GM21367 (cell line): ENCODE measurements at regions not wholly inside any gene's neighbourhood (a gene's known extent, or its start where the extent isn't known, plus 50 kb on each side); places are given as distances from the start of the nearest gene placed in this dataset.
"Not testable (repeated sequence)": the region's sequence is repeated elsewhere in the genome, so short reads cannot be mapped to it uniquely, and the experiment has no call there.

Experiments used
- ATAC-seq: cut with Tn5 transposase; IDR thresholded peaks from one replicate; pipeline ENCODE4 v1.9.1; 2021; ENCODE audit not compliant: unreplicated experiment

- no peak for ATAC-seq
Observed at GRCh38 chr3:132084982-132085381, 50.2 kb upstream of the CPNE4 start.

DNA sequence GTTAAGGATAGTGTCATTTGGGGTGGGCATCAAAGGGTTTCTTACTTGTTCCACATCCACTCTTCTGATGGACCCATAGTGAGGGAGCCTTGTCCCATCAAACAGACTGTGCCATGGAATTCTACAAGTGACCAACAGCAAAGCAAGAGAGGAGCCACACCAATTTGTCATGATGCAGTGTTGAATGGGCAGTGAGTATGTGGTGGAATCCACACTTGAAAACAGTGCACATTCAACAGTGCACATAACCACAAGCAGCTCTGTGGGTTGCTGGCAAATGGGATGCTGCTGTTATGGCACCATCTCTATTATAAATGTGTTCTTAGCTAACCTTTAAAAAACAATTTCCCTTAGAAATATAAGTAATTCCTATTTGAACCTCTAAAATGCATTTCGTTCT lies 52.5 kb upstream of the CPNE4 start:
- ATAC-seq: no peak

- no peak for ATAC-seq
Observed at GRCh38 chr3:132088291-132088690, 53.5 kb upstream of the CPNE4 start.

- ATAC-seq: no peak
Observed at GRCh38 chr3:132090921-132091320, 56.1 kb upstream of the CPNE4 start.

DNA sequence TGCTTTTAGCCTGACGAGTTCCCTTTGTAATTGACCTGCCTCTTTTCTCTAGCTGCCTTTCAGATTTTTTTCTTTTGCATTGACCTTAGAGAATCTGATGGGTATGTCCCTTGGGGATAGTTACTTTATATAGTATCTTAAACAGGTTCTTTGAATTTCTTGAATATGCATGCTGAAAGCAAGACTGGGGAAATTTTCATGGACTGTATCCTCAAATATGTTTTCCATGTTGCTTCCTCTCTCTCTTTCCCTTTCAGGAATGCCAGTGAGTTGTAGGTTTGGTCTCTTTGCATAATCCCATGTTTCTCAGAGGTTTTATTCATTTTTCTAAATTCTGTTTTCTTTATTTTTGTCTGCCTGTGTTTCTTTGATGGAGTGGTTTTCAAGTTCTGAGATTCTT lies 81.8 kb upstream of the CPNE4 start:
- ATAC-seq: no peak

- ATAC-seq: no peak
Observed at GRCh38 chr3:132117642-132118041, 82.8 kb upstream of the CPNE4 start.

DNA sequence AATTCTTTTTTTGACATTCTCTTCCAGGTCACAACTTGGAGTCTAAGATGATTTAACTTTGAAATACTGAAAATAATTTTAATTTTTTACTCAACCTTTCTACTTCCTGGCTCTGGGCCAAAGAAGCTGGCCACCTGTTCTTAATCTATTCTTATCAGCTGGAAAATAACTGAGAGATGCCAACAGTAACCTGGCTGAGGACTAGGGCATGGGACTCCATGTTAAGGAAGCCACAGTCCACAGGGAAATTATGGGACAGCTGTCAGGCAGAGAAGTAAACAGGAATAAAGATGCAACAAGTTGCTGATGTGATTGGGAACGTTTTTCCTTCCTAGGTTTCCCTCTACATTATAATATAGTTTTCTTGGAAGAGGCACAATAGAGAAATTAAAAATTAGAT lies 84.7 kb upstream of the CPNE4 start:
- no peak for ATAC-seq

DNA sequence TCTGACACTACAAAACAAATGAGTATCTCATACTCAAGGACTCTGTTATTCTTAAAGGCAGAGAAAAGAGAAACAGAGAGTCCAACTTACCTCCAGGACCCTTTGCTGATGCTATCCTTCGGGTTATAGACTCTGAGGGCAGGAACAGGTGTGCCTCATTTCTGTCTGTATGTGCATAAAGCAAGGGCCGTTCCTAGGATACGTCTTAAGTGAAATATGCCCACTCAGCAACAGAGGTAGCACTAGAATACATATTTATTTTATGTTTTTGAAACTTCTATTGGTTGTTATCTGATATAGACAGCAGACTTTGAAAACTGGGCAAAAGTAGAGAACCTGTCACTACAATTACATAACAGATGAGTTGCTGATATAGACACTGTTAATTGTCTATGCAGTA lies 89.3 kb upstream of the CPNE4 start:
- no peak for ATAC-seq

- no peak for ATAC-seq
Observed at GRCh38 chr3:132124651-132125284, 90.0 kb upstream of the CPNE4 start.

- no peak for ATAC-seq
Observed at GRCh38 chr3:132134611-132135010, 99.8 kb upstream of the CPNE4 start.

DNA sequence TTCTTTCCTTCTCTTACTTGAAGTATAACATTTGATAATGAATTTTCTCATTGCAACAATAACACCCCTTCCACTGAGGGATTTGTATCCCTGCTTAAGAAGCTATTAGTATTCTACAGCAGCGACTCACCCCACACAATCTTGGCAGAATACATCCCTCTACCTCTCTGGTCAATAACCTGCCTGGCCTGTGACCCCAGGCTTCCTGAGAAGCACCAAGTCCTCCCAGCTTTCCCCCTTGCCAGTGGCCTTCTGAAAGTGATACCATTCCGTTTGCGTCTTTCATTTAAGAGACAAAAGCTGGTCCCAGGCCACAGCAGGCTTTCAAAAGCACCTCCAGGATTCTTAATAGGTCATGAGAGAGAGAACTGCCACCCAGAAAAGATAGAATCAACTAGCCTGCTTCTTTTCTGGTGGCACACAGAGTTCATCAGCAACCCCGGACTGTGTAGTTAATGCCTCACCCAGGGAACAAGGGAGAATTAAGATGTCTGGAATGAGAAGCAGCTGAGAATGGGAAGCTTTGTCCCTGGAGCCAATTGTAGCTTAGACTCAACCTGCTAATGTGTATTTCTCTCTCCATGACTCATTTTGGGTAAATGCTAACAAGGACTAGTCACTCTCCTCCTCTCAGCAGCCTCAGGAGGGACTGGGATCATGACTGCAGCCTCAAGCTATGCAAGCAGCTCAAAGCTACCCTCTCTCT lies 101.0 kb upstream of the CPNE4 start:
- ATAC-seq: no peak

GRCh38 chr3:132136334-132136716 lies 101.5 kb upstream of the CPNE4 start:
- no peak for ATAC-seq

DNA sequence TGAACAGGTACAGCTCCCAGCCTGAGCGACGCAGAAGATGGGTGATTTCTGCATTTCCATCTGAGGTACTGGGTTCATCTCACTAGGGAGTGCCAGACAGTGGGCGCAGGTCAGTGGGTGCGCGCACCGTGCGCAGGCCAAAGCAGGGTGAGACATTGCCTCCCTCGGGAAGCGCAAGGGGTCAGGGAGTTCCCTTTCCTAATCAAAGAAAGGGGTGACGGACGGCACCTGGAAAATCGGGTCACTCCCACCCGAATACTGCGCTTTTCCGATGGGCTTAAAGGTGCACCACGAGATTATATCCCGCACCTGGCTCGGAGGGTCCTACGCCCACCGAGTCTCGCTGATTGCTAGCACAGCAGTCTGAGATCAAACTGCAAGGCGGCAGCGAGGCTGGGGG lies 102.1 kb upstream of the CPNE4 start:
- not testable (repeated sequence) for ATAC-seq

- no peak for ATAC-seq
Observed at GRCh38 chr3:132145833-132146232, 111.0 kb upstream of the CPNE4 start.

DNA sequence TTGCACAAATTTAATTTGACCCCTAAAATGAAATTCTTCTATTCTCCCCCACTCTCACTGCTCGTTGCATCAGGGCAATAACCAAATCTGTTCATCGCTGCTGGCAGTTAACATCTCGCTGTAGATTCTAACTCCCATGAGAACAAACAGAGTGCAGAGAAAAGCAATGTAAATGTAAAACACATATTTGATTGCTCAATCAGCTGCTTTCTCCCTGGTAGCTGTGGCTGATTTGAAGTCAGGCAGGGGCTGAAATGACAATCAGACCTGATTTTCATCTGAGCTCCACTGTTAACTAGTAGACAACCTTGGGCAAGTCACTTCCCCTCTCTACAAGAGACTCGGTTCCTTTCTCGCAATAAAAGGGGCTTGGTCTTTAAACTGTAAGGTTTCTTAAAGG lies 119.8 kb upstream of the CPNE4 start:
- ATAC-seq: no peak

DNA sequence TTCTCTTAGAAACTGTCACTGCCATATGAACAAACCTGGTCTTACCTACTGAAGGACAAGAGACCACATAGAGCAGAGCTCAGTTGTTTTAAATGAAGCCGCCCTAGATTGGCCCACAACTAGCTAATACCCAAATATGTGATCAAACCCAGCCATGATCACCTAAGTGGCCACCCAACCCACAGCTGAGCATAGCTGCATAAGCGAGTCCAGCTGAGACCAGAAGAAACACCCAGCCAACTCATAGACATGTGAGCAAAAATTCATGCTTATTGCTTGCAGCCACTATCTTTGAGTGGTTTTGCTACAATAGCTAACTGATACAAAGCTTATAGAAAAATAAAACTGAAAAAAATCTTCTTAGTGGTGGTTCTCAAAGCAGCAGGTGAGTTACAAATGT lies 124.3 kb upstream of the CPNE4 start:
- no peak for ATAC-seq

DNA sequence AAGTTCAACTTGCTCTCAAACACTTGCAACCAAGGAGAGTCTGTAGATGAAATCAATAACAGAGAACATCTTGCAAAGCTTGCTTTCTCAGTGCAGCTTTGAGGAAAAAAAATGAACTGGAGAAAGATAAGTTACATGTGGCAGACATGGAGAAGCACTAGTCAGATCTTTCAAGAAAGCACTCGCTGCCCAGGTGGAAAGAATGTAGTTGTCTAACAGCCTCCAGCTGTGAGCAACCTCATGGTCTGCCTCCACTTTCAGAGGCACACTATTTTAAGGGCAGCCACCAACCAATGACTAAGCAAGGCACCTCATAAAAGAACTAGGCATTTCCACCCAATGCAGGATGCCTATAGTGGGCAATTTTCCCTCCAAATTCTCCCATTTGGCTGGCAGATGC lies 125.4 kb upstream of the CPNE4 start:
- ATAC-seq: no peak

- ATAC-seq: no peak
Observed at GRCh38 chr3:132161608-132162007, 126.8 kb upstream of the CPNE4 start.

GRCh38 chr3:132164469-132165092 lies 129.8 kb upstream of the CPNE4 start:
- ATAC-seq: no peak

GRCh38 chr3:132167870-132168269 lies 133.1 kb upstream of the CPNE4 start:
- no peak for ATAC-seq

- no peak for ATAC-seq
Observed at GRCh38 chr3:132174500-132174899, 139.7 kb upstream of the CPNE4 start.

GRCh38 chr3:132180337-132180791 lies 136.8 kb upstream of the ACP3 start:
- ATAC-seq: no peak
